GM06990 (cell line): ENCODE measurements at regions not wholly inside any gene's neighbourhood (a gene's known extent, or its start where the extent isn't known, plus 50 kb on each side); places are given as distances from the start of the nearest gene placed in this dataset.

Source experiments
- DNase-seq: peaks from one replicate; pipeline ENCODE4 v3.0.0-alpha.2; 2011; ENCODE audit not compliant: insufficient read length; ENCODE audit errors: extremely low read depth
- H3K27me3 ChIP-seq: replicated peaks from 2 replicates; pipeline ENCODE4 v1.6.0; 2011; ENCODE audit warnings: low read length; ENCODE audit not compliant: control insufficient read depth, insufficient read depth
- H3K36me3 ChIP-seq: 2 replicates; pipeline ENCODE4 v1.5.1; 2011; ENCODE audit warnings: low read length; ENCODE audit not compliant: control insufficient read depth, insufficient read depth
- H3K4me3 ChIP-seq: replicated peaks from 2 replicates; pipeline ENCODE4 v1.5.1; 2011; ENCODE audit warnings: low read depth, mild to moderate bottlenecking, control low read depth, low read length
- CTCF ChIP-seq: IDR thresholded peaks from 2 replicates; pipeline ENCODE4 v1.5.1; 2011; ENCODE audit warnings: low read length, control low read depth, mild to moderate bottlenecking, inconsistent platforms; ENCODE audit not compliant: insufficient read depth, poor library complexity, severe bottlenecking

DNA sequence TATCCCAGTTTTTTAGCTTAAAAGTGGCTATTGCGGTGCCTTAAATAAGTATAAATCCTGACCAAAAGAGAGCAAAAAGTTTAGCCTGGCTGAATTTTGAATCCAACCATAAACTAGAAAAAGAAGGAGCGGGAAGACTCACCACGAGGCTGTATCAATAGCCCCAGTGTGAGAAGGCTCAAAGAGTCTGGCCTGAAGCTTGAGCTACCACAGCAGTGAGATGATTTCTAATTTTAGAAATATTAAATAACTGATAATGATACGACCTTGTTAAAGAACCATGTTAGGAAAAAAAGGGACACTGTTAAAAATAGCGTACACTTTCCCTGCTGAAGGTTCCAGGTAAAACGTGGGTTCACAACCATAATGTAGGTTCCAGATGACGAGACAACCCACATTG, 134.1 kb upstream of the ZNF462 start:
- Histone ChIP-seq H3K27me3 (no peaks in the 10 kb centered on the region), H3K4me3 (no peak overlapping the region), H3K36me3 (no peaks in the 10 kb centered on the region)
- no peak for TF ChIP-seq CTCF
- no peak for DNase-seq

DNA sequence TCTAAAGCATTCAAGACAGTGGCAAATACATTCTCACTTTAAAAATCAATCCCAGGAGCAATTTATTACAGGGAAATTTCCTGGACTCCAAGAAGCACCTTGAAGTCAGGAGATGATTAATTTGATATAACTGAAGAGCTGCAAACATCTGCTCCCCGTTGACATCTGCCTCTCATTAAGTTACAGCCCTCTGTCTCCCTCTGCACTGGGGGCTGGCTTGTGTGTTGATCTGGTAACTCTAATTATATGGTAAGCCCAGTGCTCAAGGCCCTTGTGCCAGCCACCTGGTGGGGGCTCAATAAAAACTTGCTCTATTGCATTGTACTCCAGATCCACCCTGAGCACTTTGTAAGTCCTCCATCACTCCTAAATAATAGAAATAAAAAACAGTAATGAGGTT, 131.1 kb upstream of the ZNF462 start:
- H3K27me3 ChIP-seq: no peaks in the 10 kb centered on the region
- TF ChIP-seq CTCF: no peak

GRCh38 chr9:106733828-106734380, 129.1 kb upstream of the ZNF462 start:
- Histone ChIP-seq H3K36me3 (no peaks in the 10 kb centered on the region), H3K4me3 (no peak overlapping the region), H3K27me3 (no peaks in the 10 kb centered on the region)
- no peak for TF ChIP-seq CTCF
- DNase-seq: no peak

More for the DNA sequence above, 131.1 kb upstream of the ZNF462 start:
- no peak for DNase-seq
- Histone ChIP-seq H3K4me3 (no peak overlapping the region), H3K36me3 (no peaks in the 10 kb centered on the region)

- Histone ChIP-seq H3K4me3 (no peak overlapping the region), H3K27me3 (no peaks in the 10 kb centered on the region), H3K36me3 (no peaks in the 10 kb centered on the region)
- DNase-seq: no peak
- TF ChIP-seq CTCF: no peak
These were observed 125.5 kb upstream of the ZNF462 start for GRCh38 chr9:106737516-106737915.

DNA sequence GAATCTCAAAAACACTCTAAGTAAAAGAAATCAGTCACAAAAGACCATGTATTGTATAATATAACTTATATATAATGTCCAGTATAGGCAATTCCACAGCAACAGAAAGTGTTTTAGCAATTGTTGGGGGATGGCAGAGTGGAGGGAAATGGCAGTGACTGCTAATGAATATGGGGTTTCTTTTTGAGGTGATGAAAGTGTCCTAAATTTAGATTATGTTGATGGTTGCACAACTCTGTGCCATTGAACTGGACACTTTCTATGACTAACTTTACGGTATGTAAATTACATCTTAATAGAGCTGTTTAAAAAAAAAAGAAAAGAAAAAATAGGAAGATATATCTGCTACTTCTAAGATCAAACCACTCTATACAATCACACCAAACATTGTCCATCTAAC, 124.9 kb upstream of the ZNF462 start:
- no peak for TF ChIP-seq CTCF
- H3K36me3 ChIP-seq: no peaks in the 10 kb centered on the region
- DNase-seq: no peak
- H3K27me3 ChIP-seq: no peaks in the 10 kb centered on the region
- H3K4me3 ChIP-seq: no peak overlapping the region

DNA sequence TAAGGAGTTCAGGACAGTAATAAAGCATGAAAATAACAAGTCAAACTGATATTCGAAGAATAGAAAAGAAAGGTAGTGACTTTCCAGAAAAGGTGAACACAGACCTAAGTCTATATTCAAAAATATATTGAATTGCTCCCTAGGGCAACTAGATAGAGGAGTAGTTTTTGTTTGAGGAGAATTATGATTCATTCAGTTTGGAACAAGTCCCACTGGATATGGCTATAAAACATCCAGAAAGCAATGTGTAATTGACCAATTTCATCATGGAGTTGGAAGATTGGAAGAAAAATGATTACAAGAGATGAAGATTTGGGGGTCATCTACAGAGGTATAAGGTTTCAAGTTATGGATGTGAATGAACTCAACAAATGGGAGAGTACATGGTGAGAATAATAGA, 117.5 kb upstream of the ZNF462 start:
- no peak for DNase-seq
- TF ChIP-seq CTCF: no peak

More for the DNA sequence above, 117.5 kb upstream of the ZNF462 start:
- no peak overlapping the region for H3K4me3 ChIP-seq
- H3K27me3 ChIP-seq: no peaks in the 10 kb centered on the region
- H3K36me3 ChIP-seq: no peaks in the 10 kb centered on the region
